ENCODE measurements at regions not wholly inside any gene's neighbourhood (a gene's known extent, or its start where the extent isn't known, plus 50 kb on each side); places are given as distances from the start of the nearest gene placed in this dataset.
A peak's percentile ranks its signal among the peaks of the same experiment; 100 is the strongest.
"Not testable (repeated sequence)": the region's sequence is repeated elsewhere in the genome, so short reads cannot be mapped to it uniquely, and the experiment has no call there.

GRCh38 chr6:126967296-126968005, 151.0 kb upstream of the RSPO3 start:
- DNase-seq (ENCODE audit: low read depth, low spot score), result no peak

- no peak for DNase-seq (ENCODE audit: low read depth, low spot score)
Observed at GRCh38 chr6:126976253-126976797, 142.1 kb upstream of the RSPO3 start.

- DNase-seq (ENCODE audit: low read depth, low spot score), result peak; percentile 8
Observed at GRCh38 chr6:126983779-126984178, 134.7 kb upstream of the RSPO3 start.

- DNase-seq (ENCODE audit: low read depth, low spot score), result not testable (repeated sequence)
Observed at GRCh38 chr6:126988125-126988524, 130.3 kb upstream of the RSPO3 start.

- DNase-seq (ENCODE audit: low read depth, low spot score), result no peak
Observed at GRCh38 chr6:127000631-127001030, 117.8 kb upstream of the RSPO3 start.

- DNase-seq (ENCODE audit: low read depth, low spot score), result no peak
Observed at GRCh38 chr6:127013865-127014264, 104.6 kb upstream of the RSPO3 start.

- peak; percentile 3 for DNase-seq (ENCODE audit: low read depth, low spot score)
Observed at GRCh38 chr6:127015858-127016257, 102.6 kb upstream of the RSPO3 start.

- no peak for DNase-seq (ENCODE audit: low read depth, low spot score)
Observed at GRCh38 chr6:127019828-127020227, 98.6 kb upstream of the RSPO3 start.

- no peak for DNase-seq (ENCODE audit: low read depth, low spot score)
Observed at GRCh38 chr6:127022302-127022701, 96.2 kb upstream of the RSPO3 start.

GRCh38 chr6:127023001-127023778, 95.3 kb upstream of the RSPO3 start:
- no peak for DNase-seq (ENCODE audit: low read depth, low spot score)

GRCh38 chr6:127026247-127026646, 92.2 kb upstream of the RSPO3 start:
- no peak for DNase-seq (ENCODE audit: low read depth, low spot score)

- DNase-seq (ENCODE audit: low read depth, low spot score), result no peak
Observed at GRCh38 chr6:127030111-127030510, 88.4 kb upstream of the RSPO3 start.

GRCh38 chr6:127030836-127031235, 87.6 kb upstream of the RSPO3 start:
- DNase-seq (ENCODE audit: low read depth, low spot score), result no peak

- no peak for DNase-seq (ENCODE audit: low read depth, low spot score)
Observed at GRCh38 chr6:127031511-127031910, 87.0 kb upstream of the RSPO3 start.

GRCh38 chr6:127032971-127033370, 85.5 kb upstream of the RSPO3 start:
- no peak for DNase-seq (ENCODE audit: low read depth, low spot score)

- no peak for DNase-seq (ENCODE audit: low read depth, low spot score)
Observed at GRCh38 chr6:127051571-127052260, 66.8 kb upstream of the RSPO3 start.

- no peak for DNase-seq (ENCODE audit: low read depth, low spot score)
Observed at GRCh38 chr6:127053032-127053874, 65.2 kb upstream of the RSPO3 start.

- no peak for DNase-seq (ENCODE audit: low read depth, low spot score)
Observed at GRCh38 chr6:127053875-127054235, 64.6 kb upstream of the RSPO3 start.

GRCh38 chr6:127058027-127058426, 60.4 kb upstream of the RSPO3 start:
- no peak for DNase-seq (ENCODE audit: low read depth, low spot score)

- no peak for DNase-seq (ENCODE audit: low read depth, low spot score)
Observed at GRCh38 chr6:127058936-127059335, 59.5 kb upstream of the RSPO3 start.

Measured in ELF-1 (cell line).